ENCODE measurements at regions not wholly inside any gene's neighbourhood (a gene's known extent, or its start where the extent isn't known, plus 50 kb on each side); places are given as distances from the start of the nearest gene placed in this dataset.

DNA sequence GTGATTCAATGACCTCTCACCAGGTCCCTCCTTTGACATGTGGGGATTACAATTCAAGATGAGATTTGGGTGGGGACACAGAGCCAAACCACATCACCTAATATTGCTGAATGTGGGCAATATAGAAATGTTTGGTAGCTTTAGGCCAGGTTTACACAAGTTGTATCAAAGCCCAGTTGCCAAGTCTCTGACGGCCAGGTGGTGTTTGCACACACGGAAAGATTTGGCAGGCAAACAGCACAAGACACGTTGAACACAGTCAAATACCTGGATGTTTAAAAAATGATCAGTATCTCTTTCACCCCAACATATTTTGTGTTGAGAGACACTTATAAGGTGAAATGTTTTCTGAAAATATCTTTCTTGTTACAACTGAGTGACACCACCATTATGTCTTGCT, 294.4 kb upstream of the MKI67 start:
- no peak for DNase-seq (ENCODE audit: low spot score)
- no peak for FAIRE-seq

DNA sequence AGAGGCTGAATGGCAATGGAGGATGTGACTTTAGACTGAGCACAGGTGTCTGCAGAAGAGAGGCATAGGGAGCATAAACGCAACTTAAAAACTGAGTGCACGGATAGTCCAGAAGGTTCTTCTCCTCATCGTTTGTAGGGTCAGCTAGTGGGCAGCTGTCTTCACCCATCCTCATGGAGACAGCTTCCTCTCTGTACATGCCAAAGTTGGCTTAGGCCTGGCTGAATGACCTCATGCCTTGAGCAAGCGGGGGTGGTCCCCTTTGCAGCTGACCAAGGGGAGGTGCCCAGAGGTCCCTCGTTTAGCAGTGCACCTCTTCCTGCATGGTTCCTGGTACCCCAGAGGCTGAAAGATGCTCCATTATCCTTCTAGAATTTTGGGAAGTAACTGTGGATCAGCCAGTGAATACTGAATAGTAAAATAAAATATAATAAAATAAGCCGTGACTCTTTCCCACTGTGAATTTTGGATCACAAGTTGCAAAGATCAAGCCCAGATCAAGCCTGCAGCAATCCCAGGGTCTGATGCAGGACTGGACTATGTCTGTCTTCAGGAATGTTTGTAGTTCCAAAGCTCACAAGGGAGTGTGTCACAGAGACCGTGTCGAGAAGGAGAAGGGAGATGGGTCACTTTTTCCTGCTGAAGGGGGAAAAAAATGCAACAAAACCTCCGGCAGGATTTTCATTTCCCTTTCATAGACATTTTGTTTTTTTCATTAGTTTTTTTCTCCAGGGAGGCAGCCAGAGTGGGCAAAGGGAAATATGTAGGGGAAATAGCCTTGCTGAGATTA, 295.3 kb upstream of the MKI67 start:
- no peak for FAIRE-seq
- no peak for DNase-seq (ENCODE audit: low spot score)

GRCh38 chr10:128422190-128422589, 296.0 kb upstream of the MKI67 start:
- FAIRE-seq (no peak), DNase-seq (ENCODE audit: low spot score) (no peak)

DNA sequence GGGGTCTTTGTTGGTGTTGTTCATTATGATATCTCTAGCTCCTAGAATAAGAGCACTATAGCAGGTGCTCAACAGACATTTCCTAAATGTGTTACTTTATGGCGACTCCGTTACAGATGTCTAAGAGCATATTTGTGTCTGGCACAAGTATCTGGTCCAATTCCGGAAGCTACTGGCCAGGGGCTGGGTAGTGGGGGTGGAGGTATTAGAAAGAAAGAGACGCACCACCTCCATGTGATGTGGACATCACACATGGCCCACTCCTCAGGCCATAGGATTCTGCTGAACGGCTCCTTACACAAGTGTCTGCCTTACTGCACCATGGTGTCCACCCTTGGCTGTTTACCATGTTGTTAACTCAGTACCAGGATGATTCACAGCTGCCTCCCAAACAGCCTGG, 296.8 kb upstream of the MKI67 start:
- FAIRE-seq (no peak), DNase-seq (ENCODE audit: low spot score) (no peak)

DNA sequence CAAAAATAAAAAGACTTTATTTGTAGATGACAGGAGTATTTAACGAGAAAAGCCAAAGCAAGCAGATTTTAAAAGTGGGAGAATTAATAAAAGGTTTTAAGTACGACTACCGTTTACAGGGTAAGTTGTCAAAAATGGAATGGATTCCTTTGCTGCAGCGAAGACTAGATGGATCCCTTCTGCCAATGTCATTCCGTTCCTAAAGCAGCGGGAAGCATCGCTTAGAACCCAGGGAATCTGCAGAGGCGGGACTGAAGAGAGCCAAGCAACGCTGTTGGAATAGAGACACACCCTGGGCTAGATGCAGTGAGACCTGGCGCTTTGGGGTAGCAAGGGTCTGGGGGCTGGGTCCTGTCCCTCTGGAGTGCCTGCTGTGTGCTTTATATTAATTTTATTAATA, 303.1 kb upstream of the MKI67 start:
- DNase-seq (ENCODE audit: low spot score) (no peak), FAIRE-seq (no peak)

DNA sequence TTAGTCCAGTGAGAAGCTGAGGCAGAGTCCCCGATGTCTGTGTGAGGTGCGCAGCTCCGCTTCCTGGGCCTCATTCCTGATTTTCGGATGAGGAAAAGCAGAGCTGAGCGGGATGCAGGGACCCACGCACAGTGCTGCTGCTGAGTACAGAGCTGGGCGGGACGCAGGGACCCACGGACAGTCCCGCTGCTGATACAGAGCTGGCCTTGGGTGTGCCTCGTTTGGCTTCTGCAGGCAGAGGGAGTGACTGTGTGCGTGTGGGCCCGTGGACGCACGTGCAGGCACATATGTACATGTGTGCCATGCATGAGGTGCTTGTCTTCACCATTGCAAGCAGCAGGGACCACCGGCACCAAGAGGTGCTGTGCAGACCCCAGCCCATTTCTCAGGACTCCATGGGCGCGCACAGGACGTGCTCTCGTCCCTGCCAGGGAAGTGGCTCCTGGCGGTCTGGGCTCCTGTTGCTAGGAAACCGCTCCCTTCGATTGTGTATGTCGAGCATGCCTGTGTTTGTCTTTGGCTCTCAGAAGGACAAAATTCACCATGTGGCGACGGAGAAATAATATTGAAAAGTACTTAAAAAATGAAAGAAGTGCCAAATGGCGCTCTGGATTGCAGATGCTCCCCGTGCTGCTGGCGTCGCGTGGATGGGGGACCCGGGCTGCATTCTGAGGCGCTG, 303.8 kb upstream of the MKI67 start:
- DNase-seq (ENCODE audit: low spot score) (no peak), FAIRE-seq (no peak)

DNA sequence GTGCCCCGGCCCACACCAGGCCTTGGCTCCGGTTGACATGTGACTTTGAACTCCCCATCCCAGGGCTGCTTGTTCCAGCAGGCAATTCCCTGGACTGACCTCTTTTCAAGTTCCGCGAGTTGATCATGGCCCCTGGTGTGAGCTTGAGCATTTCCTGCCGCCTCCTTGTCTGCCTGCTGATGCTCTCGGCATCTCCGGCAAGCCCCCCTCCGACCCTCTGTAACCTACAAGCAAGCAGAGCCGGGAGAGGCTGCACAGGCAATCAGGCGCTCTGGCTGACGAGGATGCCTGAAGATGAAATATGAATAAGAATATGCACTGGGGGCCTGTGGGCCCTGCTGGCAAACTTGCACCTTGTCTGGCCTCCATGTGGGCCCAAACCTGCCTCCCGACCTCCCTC, 304.9 kb upstream of the MKI67 start:
- DNase-seq (ENCODE audit: low spot score) (no peak), FAIRE-seq (no peak)

DNA sequence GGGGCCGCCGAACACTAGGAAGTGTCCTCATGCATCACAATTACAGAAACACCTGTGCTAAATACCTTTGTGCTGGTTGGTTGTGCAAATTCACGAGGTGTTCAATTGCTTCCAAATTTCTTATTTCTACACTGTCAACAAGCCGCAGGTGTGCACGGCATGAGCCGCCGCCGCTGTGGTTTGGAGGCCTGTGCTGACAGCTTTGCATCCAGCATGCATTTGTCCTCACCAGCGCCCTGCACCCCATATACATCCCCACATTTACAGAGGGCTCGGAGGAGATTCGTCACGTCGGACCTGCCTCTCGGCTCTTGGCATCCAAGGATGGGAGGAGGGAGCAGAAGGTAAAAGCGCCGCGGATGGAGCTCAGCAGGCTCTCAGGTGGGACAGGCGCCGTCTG, 305.3 kb upstream of the MKI67 start:
- DNase-seq (ENCODE audit: low spot score) (no peak), FAIRE-seq (no peak)

GRCh38 chr10:128432011-128432410, 305.8 kb upstream of the MKI67 start:
- FAIRE-seq (no peak), DNase-seq (ENCODE audit: low spot score) (no peak)

DNA sequence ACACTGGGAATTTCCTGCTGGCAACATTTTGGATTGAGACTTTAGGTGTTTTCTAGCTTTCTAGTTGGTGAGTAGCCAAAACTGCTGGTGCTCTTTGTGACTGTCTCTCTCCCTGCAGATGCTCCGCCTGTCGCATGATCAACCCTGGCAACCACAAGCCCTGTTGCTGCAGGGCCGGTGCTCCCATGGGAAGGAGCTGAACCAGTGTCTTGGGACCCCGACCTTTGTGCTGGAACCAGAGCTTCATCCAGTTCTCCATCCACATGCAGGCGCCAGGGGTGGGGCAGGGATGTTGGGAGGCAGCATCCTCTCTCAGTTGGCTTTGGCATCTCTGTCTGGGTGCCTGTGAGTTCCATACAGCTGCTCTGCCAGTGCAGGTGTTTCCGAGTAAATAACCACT, 306.2 kb upstream of the MKI67 start:
- no peak for DNase-seq (ENCODE audit: low spot score)
- FAIRE-seq: no peak

DNA sequence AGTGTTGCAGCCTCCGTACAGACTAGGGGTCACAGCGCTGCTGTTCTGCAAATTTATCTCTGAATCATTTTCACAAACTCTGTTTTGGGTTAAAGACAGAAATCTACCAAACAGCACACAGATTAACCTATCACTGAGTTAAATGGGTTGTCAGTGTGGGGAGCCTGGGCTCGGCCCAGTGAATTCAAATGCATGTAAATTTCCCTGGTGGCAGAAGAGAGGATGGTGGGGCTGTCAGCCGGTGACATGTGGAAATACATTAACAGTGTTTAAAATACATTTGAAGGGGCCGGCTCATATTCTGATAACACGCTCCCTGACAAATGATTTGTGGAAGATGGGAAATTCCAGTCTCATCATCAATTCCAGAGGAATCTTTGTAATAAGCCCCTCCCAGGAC, 309.6 kb upstream of the MKI67 start:
- DNase-seq (ENCODE audit: low spot score) (no peak), FAIRE-seq (no peak)

DNA sequence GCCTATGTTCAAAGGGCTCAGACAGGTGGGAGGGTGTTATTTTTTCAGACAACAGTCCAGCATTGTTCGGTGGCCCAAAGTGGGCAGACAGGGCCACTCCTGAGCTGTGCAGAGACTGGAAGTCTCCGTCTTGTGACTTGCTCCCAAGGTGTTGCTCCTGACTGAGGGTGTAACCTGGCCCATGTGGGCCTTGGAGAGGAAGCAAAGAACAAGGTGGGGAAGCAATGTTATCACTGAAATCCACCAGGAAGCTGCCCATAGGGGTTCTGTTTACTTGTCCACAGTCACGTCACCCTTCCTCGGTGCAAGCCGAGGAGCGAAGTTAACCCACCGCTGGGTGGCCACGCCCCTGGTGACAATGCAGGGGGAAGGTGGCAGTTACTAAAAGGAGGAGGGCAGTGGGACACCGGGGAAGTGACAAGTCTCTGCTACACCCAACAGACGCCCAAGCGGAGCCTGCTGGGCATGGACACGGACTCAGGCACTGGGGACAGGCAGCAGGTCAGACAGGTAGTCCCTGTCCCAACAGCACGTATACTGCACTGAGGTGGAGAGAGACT, 311.6 kb upstream of the MKI67 start:
- FAIRE-seq: no peak
- no peak for DNase-seq (ENCODE audit: low spot score)

- DNase-seq (ENCODE audit: low spot score): no peak
Observed at GRCh38 chr10:128438417-128439063, 312.3 kb upstream of the MKI67 start.

DNA sequence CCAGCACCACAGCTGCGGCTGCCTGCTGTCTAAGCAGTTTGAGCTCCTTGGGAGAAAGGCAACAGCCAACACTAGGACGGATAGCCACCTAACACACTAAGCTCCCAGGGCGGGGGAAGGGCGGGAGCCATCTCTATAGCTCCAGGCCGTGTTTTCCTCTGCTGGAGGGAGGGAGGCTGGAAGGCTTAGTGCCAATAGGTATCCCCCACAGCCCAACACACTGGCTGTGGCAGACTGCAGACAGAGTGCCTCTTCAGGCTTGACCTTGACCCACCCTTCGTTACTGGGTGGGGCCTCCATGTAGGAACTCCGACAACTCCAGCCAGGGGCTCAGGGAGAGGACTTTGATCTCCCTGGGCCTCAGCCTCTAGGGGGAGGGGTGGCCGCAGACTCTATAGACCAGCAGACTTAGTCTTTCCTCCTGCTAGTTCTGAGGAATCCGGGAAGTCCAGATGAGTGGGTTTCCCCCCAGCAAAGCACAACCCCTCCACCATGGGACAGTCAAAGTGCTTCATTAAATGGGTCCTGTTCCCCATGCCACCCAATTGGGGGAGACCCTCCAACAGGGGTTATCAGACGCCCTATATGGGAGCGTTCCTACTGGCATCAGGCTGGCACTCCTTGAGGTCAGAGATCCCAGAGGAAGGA, 314.4 kb upstream of the MKI67 start:
- DNase-seq (ENCODE audit: low spot score) (no peak), FAIRE-seq (no peak)

More at GRCh38 chr10:128438417-128439063, 312.3 kb upstream of the MKI67 start:
- peak; percentile 92 for FAIRE-seq

DNA sequence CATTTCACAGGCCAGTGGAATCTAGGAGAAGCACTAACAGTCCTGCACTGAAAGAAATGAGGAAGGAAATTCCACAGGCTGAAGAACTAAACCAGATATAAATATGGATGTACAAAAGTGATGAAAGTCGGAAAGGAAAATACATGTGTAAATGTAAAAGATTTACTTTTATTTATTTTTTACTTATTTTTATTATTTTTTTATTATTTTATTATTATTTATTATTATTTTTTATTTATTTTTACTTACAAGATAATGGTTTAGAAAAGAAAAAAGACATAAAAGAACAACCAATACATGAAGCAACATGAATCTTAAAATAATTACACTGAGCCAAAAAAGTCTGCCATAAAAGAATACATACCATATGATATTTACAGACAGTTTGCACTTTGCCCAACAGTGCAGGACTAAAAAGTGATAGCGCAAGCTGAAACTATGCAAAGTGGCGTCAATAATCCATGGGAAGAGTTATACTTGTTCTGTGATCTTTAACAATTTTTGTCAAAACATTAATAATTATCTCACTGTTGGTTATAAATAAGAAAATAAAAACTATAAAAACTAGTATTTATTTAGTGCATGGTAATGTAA, 317.8 kb upstream of the MKI67 start:
- FAIRE-seq: no peak
- DNase-seq (ENCODE audit: low spot score): no peak

GRCh38 chr10:128448796-128449195, 322.6 kb upstream of the MKI67 start:
- no peak for DNase-seq (ENCODE audit: low spot score)
- no peak for FAIRE-seq

- no peak for FAIRE-seq
- no peak for DNase-seq (ENCODE audit: low spot score)
Observed at GRCh38 chr10:128451879-128452278, 325.7 kb upstream of the MKI67 start.

- FAIRE-seq: no peak
- no peak for DNase-seq (ENCODE audit: low spot score)
Observed at GRCh38 chr10:128456271-128456670, 330.0 kb upstream of the MKI67 start.

GRCh38 chr10:128457136-128457535, 330.9 kb upstream of the MKI67 start:
- FAIRE-seq (no peak), DNase-seq (ENCODE audit: low spot score) (no peak)

GRCh38 chr10:128461991-128462390, 335.8 kb upstream of the MKI67 start:
- FAIRE-seq: no peak
- no peak for DNase-seq (ENCODE audit: low spot score)

- FAIRE-seq (no peak), DNase-seq (ENCODE audit: low spot score) (no peak)
Observed at GRCh38 chr10:128462844-128463243, 336.6 kb upstream of the MKI67 start.

Measured in urothelium cell line (cell line).